GM12878 (cell line): ENCODE measurements at regions not wholly inside any gene's neighbourhood (a gene's known extent, or its start where the extent isn't known, plus 50 kb on each side); places are given as distances from the start of the nearest gene placed in this dataset.

Experiments used
- CTCF ChIP-seq, 3 experiments: IDR thresholded peaks in 2 of 3; conservative IDR thresholded peaks in 1 of 3; 2 replicates each; pipeline ENCODE4 v1.5.1; 2011; ENCODE audit warnings: low read depth in 3 of 3, low read length in 3 of 3, mild to moderate bottlenecking in 3 of 3, control low read depth in 2 of 3, moderate library complexity in 2 of 3, inconsistent platforms in 1 of 3, mixed read lengths in 1 of 3; ENCODE audit not compliant: control insufficient read depth in 2 of 3, insufficient read depth in 1 of 3; ENCODE audit errors: extremely low read depth in 1 of 3
- RCOR1 ChIP-seq: conservative IDR thresholded peaks from 2 replicates; pipeline ENCODE4 v1.6.1; 2012; ENCODE audit warnings: low read depth, low read length, improper control_type of control experiment
- RELB ChIP-seq: fragments of 450-650 bp; IDR thresholded peaks from 2 replicates; pipeline ENCODE4 v1.6.1; 2017; ENCODE audit warnings: low read depth, mild to moderate bottlenecking, moderate library complexity
- STAT3 ChIP-seq: IDR thresholded peaks from 2 replicates; pipeline ENCODE4 v1.6.1; 2011; ENCODE audit warnings: low read depth, low read length, improper control_type of control experiment
- ZBTB4 ChIP-seq: fragments of 450-650 bp; formaldehyde crosslinking; IDR thresholded peaks from 2 replicates; pipeline ENCODE4 v1.4.0; 2022; ENCODE audit warnings: mild to moderate bottlenecking, moderate library complexity
- ZZZ3 ChIP-seq: IDR thresholded peaks from 2 replicates; pipeline ENCODE4 v1.6.1; 2011; ENCODE audit warnings: low read depth; ENCODE audit not compliant: control insufficient read depth, insufficient read length

GRCh38 chr4:134601706-134602105 lies 400.1 kb upstream of the PABPC4L start (continued):
- no peak for TF ChIP-seq STAT3
- TF ChIP-seq ZZZ3 = no peak
- TF ChIP-seq RELB = no peak
- TF ChIP-seq CTCF (IDR thresholded peaks at IDR 0.05 in 2 of 3, conservative IDR thresholded peaks at IDR 0.05 in 1 of 3; ENCODE audit: control insufficient read depth in 2 of 3, extremely low read depth in 1 of 3, insufficient read depth in 1 of 3, low read depth in 3 of 3, low read length in 3 of 3) = no peak
- TF ChIP-seq RCOR1 = no peak
- no peak for TF ChIP-seq ZBTB4 (CRISPR knock-in tag)
